Endothelial cell (in vitro differentiated cells): ENCODE measurements at regions not wholly inside any gene's neighbourhood (a gene's known extent, or its start where the extent isn't known, plus 50 kb on each side); places are given as distances from the start of the nearest gene placed in this dataset.

Experiments used
- DNase-seq: peaks from one replicate; pipeline ENCODE4 v3.0.0; 2021; ENCODE audit warnings: low spot score
- H3K27ac Mint-ChIP-seq: one replicate; pipeline ENCODE4 v1.8.0; 2021; ENCODE audit warnings: mixed read lengths, inconsistent platforms; ENCODE audit not compliant: unreplicated experiment
- H3K27me3 Mint-ChIP-seq: one replicate; pipeline ENCODE4 v1.8.0; 2021; ENCODE audit warnings: mild to moderate bottlenecking, moderate library complexity, mixed read lengths, inconsistent platforms; ENCODE audit not compliant: unreplicated experiment
- H3K36me3 Mint-ChIP-seq: one replicate; pipeline ENCODE4 v1.8.0; 2021; ENCODE audit warnings: mild to moderate bottlenecking, low read depth, mixed read lengths, inconsistent platforms; ENCODE audit not compliant: unreplicated experiment
- H3K4me1 Mint-ChIP-seq: one replicate; pipeline ENCODE4 v1.8.0; 2021; ENCODE audit warnings: mild to moderate bottlenecking, mixed read lengths, inconsistent platforms; ENCODE audit not compliant: unreplicated experiment
- H3K4me3 Mint-ChIP-seq: one replicate; pipeline ENCODE4 v1.8.0; 2021; ENCODE audit warnings: mild to moderate bottlenecking, mixed read lengths, inconsistent platforms; ENCODE audit not compliant: unreplicated experiment
- H3K9me3 Mint-ChIP-seq: one replicate; pipeline ENCODE4 v1.8.0; 2021; ENCODE audit warnings: mixed read lengths, inconsistent platforms; ENCODE audit not compliant: unreplicated experiment
- CTCF ChIP-seq: fragments of 200-600 bp; sonication (generic); IDR thresholded peaks from one replicate; pipeline ENCODE4 v1.5.0; 2021; ENCODE audit warnings: antibody characterized with exemption; ENCODE audit not compliant: unreplicated experiment

GRCh38 chr9:88242879-88243278 lies 104.6 kb upstream of the SPATA31C2 start:
- no peak for TF ChIP-seq CTCF
- no peak overlapping the region for H3K4me3 Mint-ChIP-seq
- no peaks in the 10 kb centered on the region for H3K4me1 Mint-ChIP-seq
- no peaks in the 10 kb centered on the region for H3K36me3 Mint-ChIP-seq
- H3K9me3 Mint-ChIP-seq = no peaks in the 10 kb centered on the region
- no peak overlapping the region for H3K27ac Mint-ChIP-seq
- no peak for DNase-seq
- no peaks in the 10 kb centered on the region for H3K27me3 Mint-ChIP-seq

GRCh38 chr9:88237991-88238571 lies 99.8 kb upstream of the SPATA31C2 start:
- H3K36me3 Mint-ChIP-seq = no peaks in the 10 kb centered on the region
- H3K4me3 Mint-ChIP-seq = no peak overlapping the region
- no peak overlapping the region for H3K27ac Mint-ChIP-seq
- no peak for DNase-seq
- H3K27me3 Mint-ChIP-seq = no peaks in the 10 kb centered on the region
- H3K4me1 Mint-ChIP-seq = no peaks in the 10 kb centered on the region
- no peaks in the 10 kb centered on the region for H3K9me3 Mint-ChIP-seq
- TF ChIP-seq CTCF = no peak

- H3K27ac Mint-ChIP-seq = no peak overlapping the region
- no peaks in the 10 kb centered on the region for H3K36me3 Mint-ChIP-seq
- H3K27me3 Mint-ChIP-seq = no peaks in the 10 kb centered on the region
- H3K4me1 Mint-ChIP-seq = no peaks in the 10 kb centered on the region
- H3K9me3 Mint-ChIP-seq = no peaks in the 10 kb centered on the region
- TF ChIP-seq CTCF = no peak
- no peak for DNase-seq
- no peak overlapping the region for H3K4me3 Mint-ChIP-seq
Observed at GRCh38 chr9:88237479-88237961, 99.2 kb upstream of the SPATA31C2 start.

- Mint-ChIP-seq H3K4me1 (no peaks in the 10 kb centered on the region), H3K36me3 (no peaks in the 10 kb centered on the region), H3K27me3 (no peaks in the 10 kb centered on the region), H3K9me3 (no peaks in the 10 kb centered on the region), H3K27ac (no peak overlapping the region), H3K4me3 (no peak overlapping the region)
- no peak for TF ChIP-seq CTCF
- no peak for DNase-seq
Observed at GRCh38 chr9:88236511-88237478, 98.5 kb upstream of the SPATA31C2 start.

GRCh38 chr9:88235615-88236014 lies 97.3 kb upstream of the SPATA31C2 start:
- no peaks in the 10 kb centered on the region for H3K4me1 Mint-ChIP-seq
- H3K36me3 Mint-ChIP-seq = no peaks in the 10 kb centered on the region
- no peak for DNase-seq
- H3K27ac Mint-ChIP-seq = no peak overlapping the region
- H3K27me3 Mint-ChIP-seq = no peaks in the 10 kb centered on the region
- TF ChIP-seq CTCF = no peak
- no peak overlapping the region for H3K4me3 Mint-ChIP-seq
- no peaks in the 10 kb centered on the region for H3K9me3 Mint-ChIP-seq
